SIG-M5 treated with dmso at 0.1 percent for 504 hours (cell line): ENCODE measurements at regions not wholly inside any gene's neighbourhood (a gene's known extent, or its start where the extent isn't known, plus 50 kb on each side); places are given as distances from the start of the nearest gene placed in this dataset.

Source experiments
- DNase-seq: peaks from one replicate; lab custom pipeline; 2025; ENCODE audit not compliant: unreplicated experiment; lab: John Stamatoyannopoulos, UW

- no peak for DNase-seq
These were observed 522.4 kb upstream of the IGFBP7 start for GRCh38 chr4:57632564-57632963.

- DNase-seq = no peak
These were observed 521.0 kb upstream of the IGFBP7 start for GRCh38 chr4:57631147-57631546.

GRCh38 chr4:57628004-57628403 is 517.8 kb upstream of the IGFBP7 start:
- DNase-seq = no peak

- no peak for DNase-seq
These were observed 504.2 kb upstream of the IGFBP7 start for GRCh38 chr4:57614257-57614932.

GRCh38 chr4:57612279-57612678 is 502.1 kb upstream of the IGFBP7 start:
- DNase-seq = no peak

- no peak for DNase-seq
These were observed 497.5 kb upstream of the IGFBP7 start for GRCh38 chr4:57607566-57608180.

GRCh38 chr4:57605376-57605775 is 495.2 kb upstream of the IGFBP7 start:
- no peak for DNase-seq

GRCh38 chr4:57602141-57602540 is 492.0 kb upstream of the IGFBP7 start:
- DNase-seq = no peak

GRCh38 chr4:57591073-57591472 is 480.9 kb upstream of the IGFBP7 start:
- no peak for DNase-seq

- no peak for DNase-seq
These were observed 478.4 kb upstream of the IGFBP7 start for GRCh38 chr4:57588557-57588956.

GRCh38 chr4:57580710-57581599 is 470.8 kb upstream of the IGFBP7 start:
- DNase-seq = no peak

- DNase-seq = no peak
These were observed 465.2 kb upstream of the IGFBP7 start for GRCh38 chr4:57575426-57575825.

- no peak for DNase-seq
These were observed 444.4 kb upstream of the IGFBP7 start for GRCh38 chr4:57554556-57555092.

GRCh38 chr4:57553728-57554127 is 443.5 kb upstream of the IGFBP7 start:
- DNase-seq = no peak

- DNase-seq = no peak
These were observed 440.0 kb upstream of the IGFBP7 start for GRCh38 chr4:57550198-57550597.

GRCh38 chr4:57548856-57549255 is 438.7 kb upstream of the IGFBP7 start:
- DNase-seq = no peak

GRCh38 chr4:57544811-57545654 is 434.8 kb upstream of the IGFBP7 start:
- DNase-seq = no peak

- DNase-seq = no peak
These were observed 394.8 kb upstream of the IGFBP7 start for GRCh38 chr4:57504797-57505530.

- no peak for DNase-seq
These were observed 394.0 kb upstream of the IGFBP7 start for GRCh38 chr4:57504139-57504538.

- DNase-seq = no peak
These were observed 391.5 kb upstream of the IGFBP7 start for GRCh38 chr4:57501720-57502119.
